Liver (tissue), 8 donors: ENCODE measurements at regions not wholly inside any gene's neighbourhood (a gene's known extent, or its start where the extent isn't known, plus 50 kb on each side); places are given as distances from the start of the nearest gene placed in this dataset.

ENCODE experiments used
- DNase-seq: peaks from one replicate; pipeline ENCODE4 v3.0.0-alpha.2; 2017; ENCODE audit warnings: low spot score
- H3K27ac ChIP-seq, 2 donors: one replicate each; pipeline ENCODE4 v1.7.0; 2013; ENCODE audit warnings: inconsistent platforms in 2 of 2, low read length in 2 of 2, control low read depth in 1 of 2, low read depth in 1 of 2, mild to moderate bottlenecking in 1 of 2
- H3K27me3 ChIP-seq, 4 donors: one replicate each; pipeline versions ENCODE4 v1.6.1 to v1.7.0; 2013; ENCODE audit warnings: low read length in 3 of 4, inconsistent platforms in 1 of 4, mild to moderate bottlenecking in 1 of 4, moderate library complexity in 1 of 4; ENCODE audit not compliant: control insufficient read depth in 4 of 4, insufficient read depth in 4 of 4
- H3K36me3 ChIP-seq, 4 donors: one replicate each; pipeline versions ENCODE4 v1.6.1 to v1.7.0; 2013; ENCODE audit warnings: low read length in 3 of 4, mild to moderate bottlenecking in 3 of 4, low read depth in 1 of 4, moderate library complexity in 1 of 4; ENCODE audit not compliant: control insufficient read depth in 4 of 4, insufficient read depth in 3 of 4
- H3K4me1 ChIP-seq, 4 donors: one replicate each; pipeline versions ENCODE4 v1.6.1 to v1.7.0; 2013; ENCODE audit warnings: low read length in 3 of 4, mild to moderate bottlenecking in 3 of 4, moderate library complexity in 1 of 4; ENCODE audit not compliant: control insufficient read depth in 4 of 4, insufficient read depth in 4 of 4
- H3K4me3 ChIP-seq, 3 donors: one replicate each; pipeline versions ENCODE4 v1.6.1 to v1.7.0; 2013; ENCODE audit warnings: low read length in 3 of 3, control low read depth in 1 of 3, low read depth in 1 of 3, mild to moderate bottlenecking in 1 of 3
- H3K9ac ChIP-seq, 2 donors: one replicate each; pipeline ENCODE4 v1.7.0; 2013; ENCODE audit warnings: low read length in 2 of 2, mild to moderate bottlenecking in 2 of 2, moderate library complexity in 2 of 2, control low read depth in 1 of 2, low read depth in 1 of 2
- H3K9me3 ChIP-seq, 4 donors: one replicate each; pipeline versions ENCODE4 v1.6.1 to v1.7.0; 2013; ENCODE audit warnings: low read length in 3 of 4; ENCODE audit not compliant: control insufficient read depth in 4 of 4
- ATF3 ChIP-seq: IDR thresholded peaks from 2 replicates; pipeline ENCODE4 v1.6.1; 2016; ENCODE audit warnings: antibody characterized with exemption
- EGR1 ChIP-seq, 2 donors: IDR thresholded peaks; 2 replicates each; pipeline ENCODE4 v1.6.1; 2016 to 2018; ENCODE audit warnings: antibody characterized with exemption in 2 of 2, low read depth in 2 of 2
- FOXA1 ChIP-seq: IDR thresholded peaks from 2 replicates; pipeline ENCODE4 v1.6.1; 2016; ENCODE audit warnings: antibody characterized with exemption
- FOXA2 ChIP-seq: IDR thresholded peaks from 2 replicates; pipeline ENCODE4 v1.6.1; 2016; ENCODE audit warnings: antibody characterized with exemption
- GABPA ChIP-seq, 2 donors: IDR thresholded peaks in 1 of 2; conservative IDR thresholded peaks in 1 of 2; 2 replicates each; pipeline ENCODE4 v1.6.1; 2016; ENCODE audit warnings: antibody characterized with exemption in 2 of 2, mild to moderate bottlenecking in 1 of 2, moderate library complexity in 1 of 2
- HNF4A ChIP-seq, 2 donors: conservative IDR thresholded peaks; 2 replicates each; pipeline ENCODE4 v1.6.1; 2016; ENCODE audit warnings: antibody characterized with exemption in 2 of 2, mild to moderate bottlenecking in 2 of 2
- HNF4G ChIP-seq: IDR thresholded peaks from 2 replicates; pipeline ENCODE4 v1.6.1; 2016; ENCODE audit warnings: antibody characterized with exemption
- JUND ChIP-seq, 2 donors: IDR thresholded peaks; 2 replicates each; pipeline ENCODE4 v1.6.1; 2016; ENCODE audit warnings: antibody characterized with exemption in 2 of 2
- MAX ChIP-seq: IDR thresholded peaks from 2 replicates; pipeline ENCODE4 v1.6.1; 2016; ENCODE audit warnings: antibody characterized with exemption
- NR2F2 ChIP-seq: IDR thresholded peaks from 2 replicates; pipeline ENCODE4 v1.6.1; 2016; ENCODE audit warnings: antibody characterized with exemption
- RAD21 ChIP-seq, 2 donors: IDR thresholded peaks; 2 replicates each; pipeline ENCODE4 v1.6.1; 2016; ENCODE audit warnings: antibody characterized with exemption in 2 of 2, mild to moderate bottlenecking in 2 of 2
- REST ChIP-seq: IDR thresholded peaks from 2 replicates; pipeline ENCODE4 v1.6.1; 2016; ENCODE audit warnings: antibody characterized with exemption, mild to moderate bottlenecking
- RXRA ChIP-seq, 2 donors: IDR thresholded peaks; 2 replicates each; pipeline ENCODE4 v1.6.1; 2017 to 2018; ENCODE audit warnings: antibody characterized with exemption in 2 of 2, mild to moderate bottlenecking in 1 of 2
- SP1 ChIP-seq: IDR thresholded peaks from 2 replicates; pipeline ENCODE4 v1.6.1; 2018; ENCODE audit warnings: antibody characterized with exemption, mild to moderate bottlenecking
- TAF1 ChIP-seq: conservative IDR thresholded peaks from 2 replicates; pipeline ENCODE4 v1.6.1; 2016; ENCODE audit warnings: antibody characterized with exemption, mild to moderate bottlenecking
- YY1 ChIP-seq: IDR thresholded peaks from 2 replicates; pipeline ENCODE4 v1.6.1; 2016; ENCODE audit warnings: antibody characterized with exemption, mild to moderate bottlenecking
- WGBS: extraction: QIAGEN DNeasy Blood & Tissue Kit; methylation state at CpG from one replicate; pipeline ENCODE4 v1.1.7; 2013; 5-methylcytosine and 5-hydroxymethylcytosine counted together
- TF ChIP-seq, protein P1 (sequence below): fragments of 150-350 bp; IDR thresholded peaks from 2 replicates; pipeline ENCODE4 v1.5.1; 2017; ENCODE audit warnings: improper control_type of control experiment, low read depth, low read length; ENCODE audit not compliant: missing input control
- TF ChIP-seq, protein P2 (sequence below): IDR thresholded peaks from 2 replicates; pipeline ENCODE4 v1.6.1; 2016; ENCODE audit warnings: antibody characterized with exemption
- donor health status: healthy.
- donor health status: healthy.
- donor health status: healthy.
- donor health status: healthy.
- donor health status: healthy.

DNA sequence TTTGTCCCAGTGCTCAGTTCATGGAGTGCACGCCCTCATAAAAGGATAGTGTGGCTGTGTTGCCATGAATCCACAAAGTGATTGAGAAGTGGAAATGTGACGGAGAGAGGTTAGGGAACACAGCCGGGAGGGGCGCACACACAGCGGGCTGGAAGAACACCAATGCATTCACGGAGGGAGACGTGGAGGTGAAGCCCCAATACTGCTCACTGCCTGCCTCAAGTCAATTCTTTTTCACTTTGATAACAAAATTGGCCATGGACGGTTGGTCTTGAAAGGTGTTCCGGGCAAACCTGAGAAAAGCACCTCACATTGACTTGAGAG lies 424.1 kb downstream of the MED10 start (continued):
- TF ChIP-seq, protein P1, sequence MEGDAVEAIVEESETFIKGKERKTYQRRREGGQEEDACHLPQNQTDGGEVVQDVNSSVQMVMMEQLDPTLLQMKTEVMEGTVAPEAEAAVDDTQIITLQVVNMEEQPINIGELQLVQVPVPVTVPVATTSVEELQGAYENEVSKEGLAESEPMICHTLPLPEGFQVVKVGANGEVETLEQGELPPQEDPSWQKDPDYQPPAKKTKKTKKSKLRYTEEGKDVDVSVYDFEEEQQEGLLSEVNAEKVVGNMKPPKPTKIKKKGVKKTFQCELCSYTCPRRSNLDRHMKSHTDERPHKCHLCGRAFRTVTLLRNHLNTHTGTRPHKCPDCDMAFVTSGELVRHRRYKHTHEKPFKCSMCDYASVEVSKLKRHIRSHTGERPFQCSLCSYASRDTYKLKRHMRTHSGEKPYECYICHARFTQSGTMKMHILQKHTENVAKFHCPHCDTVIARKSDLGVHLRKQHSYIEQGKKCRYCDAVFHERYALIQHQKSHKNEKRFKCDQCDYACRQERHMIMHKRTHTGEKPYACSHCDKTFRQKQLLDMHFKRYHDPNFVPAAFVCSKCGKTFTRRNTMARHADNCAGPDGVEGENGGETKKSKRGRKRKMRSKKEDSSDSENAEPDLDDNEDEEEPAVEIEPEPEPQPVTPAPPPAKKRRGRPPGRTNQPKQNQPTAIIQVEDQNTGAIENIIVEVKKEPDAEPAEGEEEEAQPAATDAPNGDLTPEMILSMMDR, result no peak
- TF ChIP-seq FOXA1 (no peak), RXRA (IDR thresholded peaks at IDR 0.05) (no peak), SP1 (no peak), RAD21 (IDR thresholded peaks at IDR 0.05) (no peak), TAF1 (no peak), EGR1 (IDR thresholded peaks at IDR 0.05; ENCODE audit: low read depth in 2 of 2) (no peak)

GRCh38 chr5:5953584-5954274 lies 424.6 kb downstream of the MED10 start:
- DNase-seq, result no peak
- no peaks in the 10 kb centered on the region for H3K4me1 ChIP-seq
- H3K9ac ChIP-seq, result no peak overlapping the region
- 57% methylated on average over 12 of the region's 12 CpGs for WGBS
- no peak overlapping the region for H3K27ac ChIP-seq
- TF ChIP-seq RAD21 (IDR thresholded peaks at IDR 0.05) (no peak), YY1 (no peak), ATF3 (no peak), SP1 (no peak), HNF4A (conservative IDR thresholded peaks at IDR 0.05) (no peak), REST (no peak), RXRA (IDR thresholded peaks at IDR 0.05) (no peak), JUND (IDR thresholded peaks at IDR 0.05) (no peak), FOXA2 (no peak), FOXA1 (no peak), HNF4G (no peak), TAF1 (no peak), EGR1 (IDR thresholded peaks at IDR 0.05; ENCODE audit: low read depth in 2 of 2) (no peak), GABPA (IDR thresholded peaks at IDR 0.05 in 1 of 2, conservative IDR thresholded peaks at IDR 0.05 in 1 of 2) (no peak), MAX (no peak), NR2F2 (no peak)
- TF ChIP-seq, protein P2, sequence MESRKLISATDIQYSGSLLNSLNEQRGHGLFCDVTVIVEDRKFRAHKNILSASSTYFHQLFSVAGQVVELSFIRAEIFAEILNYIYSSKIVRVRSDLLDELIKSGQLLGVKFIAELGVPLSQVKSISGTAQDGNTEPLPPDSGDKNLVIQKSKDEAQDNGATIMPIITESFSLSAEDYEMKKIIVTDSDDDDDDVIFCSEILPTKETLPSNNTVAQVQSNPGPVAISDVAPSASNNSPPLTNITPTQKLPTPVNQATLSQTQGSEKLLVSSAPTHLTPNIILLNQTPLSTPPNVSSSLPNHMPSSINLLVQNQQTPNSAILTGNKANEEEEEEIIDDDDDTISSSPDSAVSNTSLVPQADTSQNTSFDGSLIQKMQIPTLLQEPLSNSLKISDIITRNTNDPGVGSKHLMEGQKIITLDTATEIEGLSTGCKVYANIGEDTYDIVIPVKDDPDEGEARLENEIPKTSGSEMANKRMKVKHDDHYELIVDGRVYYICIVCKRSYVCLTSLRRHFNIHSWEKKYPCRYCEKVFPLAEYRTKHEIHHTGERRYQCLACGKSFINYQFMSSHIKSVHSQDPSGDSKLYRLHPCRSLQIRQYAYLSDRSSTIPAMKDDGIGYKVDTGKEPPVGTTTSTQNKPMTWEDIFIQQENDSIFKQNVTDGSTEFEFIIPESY, result no peak
- TF ChIP-seq, protein P1, result no peak
- peaks cover 0 to 4% (median under 1%) of the 10 kb centered on the region in 4 donors for H3K27me3 ChIP-seq
- H3K4me3 ChIP-seq, result no peak overlapping the region
- peaks cover 0 to 7% (median 5%) of the 10 kb centered on the region in 4 donors for H3K9me3 ChIP-seq
- H3K36me3 ChIP-seq, result no peaks in the 10 kb centered on the region
